Activated T-cell treated with anti-CD3 and anti-CD28 coated beads, Interleukin-2, amount 50 U/mL, for 4 hours (primary cell): ENCODE measurements at regions not wholly inside any gene's neighbourhood (a gene's known extent, or its start where the extent isn't known, plus 50 kb on each side); places are given as distances from the start of the nearest gene placed in this dataset.

Experiments
- ATAC-seq, 2 donors: fragments of 200-7000 bp; cut with Tn5 transposase; one replicate each; pipeline ENCODE4 v1.10.0; 2021
- DNase-seq: peaks from one replicate; pipeline ENCODE4 v3.0.0-alpha.2; 2020
- H3K27me3 Mint-ChIP-seq: one replicate; pipeline ENCODE4 v1.8.0; 2021; ENCODE audit warnings: low read depth, mixed read lengths
- H3K36me3 Mint-ChIP-seq: one replicate; pipeline ENCODE4 v1.8.0; 2022; ENCODE audit warnings: mixed read lengths; ENCODE audit not compliant: insufficient read depth
- H3K4me1 Mint-ChIP-seq: one replicate; pipeline ENCODE4 v1.8.0; 2021; ENCODE audit warnings: low read depth, mixed read lengths
- H3K4me3 Mint-ChIP-seq: one replicate; pipeline ENCODE4 v1.8.0; 2021; ENCODE audit warnings: mild to moderate bottlenecking, moderate library complexity, mixed read lengths
- H3K9me3 Mint-ChIP-seq: one replicate; pipeline ENCODE4 v1.8.0; 2021; ENCODE audit warnings: mixed read lengths

- Mint-ChIP-seq H3K9me3 (peaks cover 27% of the 10 kb centered on the region), H3K36me3 (no peaks in the 10 kb centered on the region), H3K27me3 (no peaks in the 10 kb centered on the region), H3K4me3 (no peak overlapping the region), H3K4me1 (no peaks in the 10 kb centered on the region)
- ATAC-seq: no peak
- DNase-seq: no peak
These were observed 887.1 kb upstream of the GHITM start for GRCh38 chr10:83252169-83252568.

- Mint-ChIP-seq H3K4me1 (no peaks in the 10 kb centered on the region), H3K9me3 (peaks cover 27% of the 10 kb centered on the region), H3K4me3 (no peak overlapping the region), H3K36me3 (no peaks in the 10 kb centered on the region), H3K27me3 (no peaks in the 10 kb centered on the region)
- ATAC-seq (no peak), DNase-seq (no peak)
These were observed 886.7 kb upstream of the GHITM start for GRCh38 chr10:83252596-83252995.

GRCh38 chr10:83253011-83253671 is 886.2 kb upstream of the GHITM start:
- Mint-ChIP-seq H3K4me3 (no peak overlapping the region), H3K9me3 (peaks cover 27% of the 10 kb centered on the region), H3K4me1 (no peaks in the 10 kb centered on the region), H3K27me3 (no peaks in the 10 kb centered on the region), H3K36me3 (no peaks in the 10 kb centered on the region)
- no peak for DNase-seq
- ATAC-seq: no peak

GRCh38 chr10:83254698-83255097 is 884.6 kb upstream of the GHITM start:
- Mint-ChIP-seq H3K36me3 (no peaks in the 10 kb centered on the region), H3K27me3 (no peaks in the 10 kb centered on the region), H3K9me3 (peaks cover 24% of the 10 kb centered on the region), H3K4me1 (no peaks in the 10 kb centered on the region), H3K4me3 (no peak overlapping the region)
- no peak for DNase-seq
- ATAC-seq: no peak

GRCh38 chr10:83262434-83262833 is 876.9 kb upstream of the GHITM start:
- DNase-seq (no peak), ATAC-seq (no peak)
- H3K4me1 Mint-ChIP-seq: no peaks in the 10 kb centered on the region
- no peaks in the 10 kb centered on the region for H3K36me3 Mint-ChIP-seq
- no peak overlapping the region for H3K4me3 Mint-ChIP-seq
- H3K27me3 Mint-ChIP-seq: no peaks in the 10 kb centered on the region
- peaks cover 6% of the 10 kb centered on the region for H3K9me3 Mint-ChIP-seq

GRCh38 chr10:83272666-83273434 is 866.5 kb upstream of the GHITM start:
- ATAC-seq (no peak), DNase-seq (no peak)
- Mint-ChIP-seq H3K4me3 (no peak overlapping the region), H3K36me3 (no peaks in the 10 kb centered on the region), H3K27me3 (no peaks in the 10 kb centered on the region), H3K4me1 (no peaks in the 10 kb centered on the region), H3K9me3 (no peaks in the 10 kb centered on the region)

- no peaks in the 10 kb centered on the region for H3K27me3 Mint-ChIP-seq
- no peaks in the 10 kb centered on the region for H3K36me3 Mint-ChIP-seq
- H3K4me1 Mint-ChIP-seq: no peaks in the 10 kb centered on the region
- DNase-seq (no peak), ATAC-seq (no peak)
- no peaks in the 10 kb centered on the region for H3K9me3 Mint-ChIP-seq
- no peak overlapping the region for H3K4me3 Mint-ChIP-seq
These were observed 865.2 kb upstream of the GHITM start for GRCh38 chr10:83274088-83274487.

GRCh38 chr10:83276971-83277370 is 862.3 kb upstream of the GHITM start:
- Mint-ChIP-seq H3K4me1 (no peaks in the 10 kb centered on the region), H3K36me3 (no peaks in the 10 kb centered on the region), H3K4me3 (no peak overlapping the region), H3K27me3 (no peaks in the 10 kb centered on the region), H3K9me3 (no peaks in the 10 kb centered on the region)
- ATAC-seq: no peak
- no peak for DNase-seq

- Mint-ChIP-seq H3K4me3 (no peak overlapping the region), H3K36me3 (no peaks in the 10 kb centered on the region), H3K27me3 (no peaks in the 10 kb centered on the region), H3K9me3 (peaks cover 13% of the 10 kb centered on the region), H3K4me1 (no peaks in the 10 kb centered on the region)
- ATAC-seq: no peak
- no peak for DNase-seq
These were observed 856.2 kb upstream of the GHITM start for GRCh38 chr10:83283151-83283550.

- no peaks in the 10 kb centered on the region for H3K36me3 Mint-ChIP-seq
- no peaks in the 10 kb centered on the region for H3K27me3 Mint-ChIP-seq
- H3K9me3 Mint-ChIP-seq: peaks cover 13% of the 10 kb centered on the region
- no peaks in the 10 kb centered on the region for H3K4me1 Mint-ChIP-seq
- ATAC-seq: no peak
- no peak for DNase-seq
- H3K4me3 Mint-ChIP-seq: no peak overlapping the region
These were observed 851.9 kb upstream of the GHITM start for GRCh38 chr10:83287374-83287773.

- Mint-ChIP-seq H3K36me3 (no peaks in the 10 kb centered on the region), H3K4me3 (no peak overlapping the region), H3K4me1 (no peaks in the 10 kb centered on the region), H3K9me3 (peaks cover 14% of the 10 kb centered on the region), H3K27me3 (no peaks in the 10 kb centered on the region)
- DNase-seq (no peak), ATAC-seq (no peak)
These were observed 849.9 kb upstream of the GHITM start for GRCh38 chr10:83289373-83289772.

GRCh38 chr10:83289948-83290347 is 849.4 kb upstream of the GHITM start:
- no peak for ATAC-seq
- Mint-ChIP-seq H3K4me1 (no peaks in the 10 kb centered on the region), H3K9me3 (peaks cover 15% of the 10 kb centered on the region), H3K27me3 (no peaks in the 10 kb centered on the region), H3K36me3 (no peaks in the 10 kb centered on the region), H3K4me3 (no peak overlapping the region)
- DNase-seq: no peak

- peaks cover 7% of the 10 kb centered on the region for H3K9me3 Mint-ChIP-seq
- H3K27me3 Mint-ChIP-seq: no peaks in the 10 kb centered on the region
- no peaks in the 10 kb centered on the region for H3K36me3 Mint-ChIP-seq
- DNase-seq (no peak), ATAC-seq (no peak)
- H3K4me1 Mint-ChIP-seq: no peaks in the 10 kb centered on the region
- H3K4me3 Mint-ChIP-seq: no peak overlapping the region
These were observed 837.6 kb upstream of the GHITM start for GRCh38 chr10:83301732-83302131.

GRCh38 chr10:83302623-83303022 is 836.7 kb upstream of the GHITM start:
- no peaks in the 10 kb centered on the region for H3K4me1 Mint-ChIP-seq
- ATAC-seq (no peak), DNase-seq (no peak)
- no peaks in the 10 kb centered on the region for H3K27me3 Mint-ChIP-seq
- peaks cover 5% of the 10 kb centered on the region for H3K9me3 Mint-ChIP-seq
- no peak overlapping the region for H3K4me3 Mint-ChIP-seq
- H3K36me3 Mint-ChIP-seq: no peaks in the 10 kb centered on the region

- Mint-ChIP-seq H3K36me3 (no peaks in the 10 kb centered on the region), H3K4me1 (no peaks in the 10 kb centered on the region), H3K4me3 (no peak overlapping the region), H3K9me3 (peaks cover 10% of the 10 kb centered on the region), H3K27me3 (no peaks in the 10 kb centered on the region)
- no peak for ATAC-seq
- DNase-seq: no peak
These were observed 828.6 kb upstream of the GHITM start for GRCh38 chr10:83310688-83311087.
